ENCODE measurements at regions not wholly inside any gene's neighbourhood (a gene's known extent, or its start where the extent isn't known, plus 50 kb on each side); places are given as distances from the start of the nearest gene placed in this dataset.

- H3K9me3 ChIP-seq (ENCODE audit: control insufficient read depth in 2 of 3, insufficient read depth in 1 of 3, low read length in 3 of 3), result no peaks in the 10 kb centered on the region
- TF ChIP-seq, protein P1, sequence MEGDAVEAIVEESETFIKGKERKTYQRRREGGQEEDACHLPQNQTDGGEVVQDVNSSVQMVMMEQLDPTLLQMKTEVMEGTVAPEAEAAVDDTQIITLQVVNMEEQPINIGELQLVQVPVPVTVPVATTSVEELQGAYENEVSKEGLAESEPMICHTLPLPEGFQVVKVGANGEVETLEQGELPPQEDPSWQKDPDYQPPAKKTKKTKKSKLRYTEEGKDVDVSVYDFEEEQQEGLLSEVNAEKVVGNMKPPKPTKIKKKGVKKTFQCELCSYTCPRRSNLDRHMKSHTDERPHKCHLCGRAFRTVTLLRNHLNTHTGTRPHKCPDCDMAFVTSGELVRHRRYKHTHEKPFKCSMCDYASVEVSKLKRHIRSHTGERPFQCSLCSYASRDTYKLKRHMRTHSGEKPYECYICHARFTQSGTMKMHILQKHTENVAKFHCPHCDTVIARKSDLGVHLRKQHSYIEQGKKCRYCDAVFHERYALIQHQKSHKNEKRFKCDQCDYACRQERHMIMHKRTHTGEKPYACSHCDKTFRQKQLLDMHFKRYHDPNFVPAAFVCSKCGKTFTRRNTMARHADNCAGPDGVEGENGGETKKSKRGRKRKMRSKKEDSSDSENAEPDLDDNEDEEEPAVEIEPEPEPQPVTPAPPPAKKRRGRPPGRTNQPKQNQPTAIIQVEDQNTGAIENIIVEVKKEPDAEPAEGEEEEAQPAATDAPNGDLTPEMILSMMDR (IDR thresholded peaks at IDR 0.05; ENCODE audit: borderline replicate concordance, extremely low read depth, insufficient read depth), result no peak
- H3K4me1 ChIP-seq (ENCODE audit: control insufficient read depth in 2 of 3, insufficient read depth in 2 of 3, low read depth in 1 of 3, low read length in 3 of 3), result peaks cover 0 to 3% (median 0%) of the 10 kb centered on the region in 3 donors
- no peak overlapping the region for H3K9ac ChIP-seq (ENCODE audit: low read length in 3 of 3)
- intact Hi-C loops (cut with DNase I), result no loop called here
- FAIRE-seq (no peak), DNase-seq (no peak)
- no peaks in the 10 kb centered on the region for H3K27me3 ChIP-seq (ENCODE audit: control insufficient read depth, insufficient read depth, low read length)
- H3K36me3 ChIP-seq (ENCODE audit: control insufficient read depth in 2 of 3, insufficient read depth in 3 of 3, low read length in 3 of 3), result no peaks in the 10 kb centered on the region
- no peak overlapping the region for H3K4me3 ChIP-seq (ENCODE audit: low read length in 3 of 3)
- no peak overlapping the region for H3K27ac ChIP-seq (ENCODE audit: low read depth in 2 of 2, low read length in 2 of 2)
Measured at GRCh38 chr18:43879415-43879814, 602.1 kb upstream of the SYT4 start.

GRCh38 chr18:43882358-43883055 is 605.2 kb upstream of the SYT4 start:
- H3K9me3 ChIP-seq (ENCODE audit: control insufficient read depth in 2 of 3, insufficient read depth in 1 of 3, low read length in 3 of 3), result no peaks in the 10 kb centered on the region
- no peak overlapping the region for H3K27ac ChIP-seq (ENCODE audit: low read depth in 2 of 2, low read length in 2 of 2)
- intact Hi-C loops (cut with DNase I), result no loop called here
- TF ChIP-seq, protein P1 (IDR thresholded peaks at IDR 0.05; ENCODE audit: borderline replicate concordance, extremely low read depth, insufficient read depth), result no peak
- DNase-seq (no peak), FAIRE-seq (no peak)
- H3K4me1 ChIP-seq (ENCODE audit: control insufficient read depth in 2 of 3, insufficient read depth in 2 of 3, low read depth in 1 of 3, low read length in 3 of 3), result no peaks in the 10 kb centered on the region
- no peak overlapping the region for H3K9ac ChIP-seq (ENCODE audit: low read length in 3 of 3)
- no peaks in the 10 kb centered on the region for H3K36me3 ChIP-seq (ENCODE audit: control insufficient read depth in 2 of 3, insufficient read depth in 3 of 3, low read length in 3 of 3)
- no peaks in the 10 kb centered on the region for H3K27me3 ChIP-seq (ENCODE audit: control insufficient read depth, insufficient read depth, low read length)
- no peak overlapping the region for H3K4me3 ChIP-seq (ENCODE audit: low read length in 3 of 3)

DNA sequence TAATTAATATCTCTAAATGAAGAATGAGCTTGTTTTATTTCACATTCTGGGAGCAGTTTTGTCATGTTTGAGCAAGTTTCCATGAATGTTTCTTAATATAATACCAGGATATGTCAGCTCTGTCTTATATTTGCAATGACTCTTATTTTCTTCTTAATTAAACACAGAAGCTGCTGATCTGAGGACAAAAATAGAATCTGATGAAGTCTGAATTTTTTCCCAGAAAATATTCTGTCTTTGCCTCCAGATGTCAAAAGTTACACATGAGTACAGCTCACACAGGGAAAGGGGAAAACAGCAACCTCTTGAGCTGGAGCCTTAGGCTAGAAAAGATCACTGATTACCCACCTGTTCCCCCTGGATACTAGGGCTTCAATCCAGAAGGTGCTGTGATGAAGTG is 606.6 kb upstream of the SYT4 start:
- no peak for DNase-seq
- Histone ChIP-seq H3K4me3 (ENCODE audit: low read length in 3 of 3) (no peak overlapping the region), H3K27ac (ENCODE audit: low read depth in 2 of 2, low read length in 2 of 2) (no peak overlapping the region), H3K9ac (ENCODE audit: low read length in 3 of 3) (no peak overlapping the region), H3K9me3 (ENCODE audit: control insufficient read depth in 2 of 3, insufficient read depth in 1 of 3, low read length in 3 of 3) (no peaks in the 10 kb centered on the region), H3K36me3 (ENCODE audit: control insufficient read depth in 2 of 3, insufficient read depth in 3 of 3, low read length in 3 of 3) (no peaks in the 10 kb centered on the region), H3K27me3 (ENCODE audit: control insufficient read depth, insufficient read depth, low read length) (no peaks in the 10 kb centered on the region), H3K4me1 (ENCODE audit: control insufficient read depth in 2 of 3, insufficient read depth in 2 of 3, low read depth in 1 of 3, low read length in 3 of 3) (no peaks in the 10 kb centered on the region)
- FAIRE-seq, result no peak
- intact Hi-C loops (cut with DNase I), result no loop called here
- TF ChIP-seq, protein P1 (IDR thresholded peaks at IDR 0.05; ENCODE audit: borderline replicate concordance, extremely low read depth, insufficient read depth), result no peak

DNA sequence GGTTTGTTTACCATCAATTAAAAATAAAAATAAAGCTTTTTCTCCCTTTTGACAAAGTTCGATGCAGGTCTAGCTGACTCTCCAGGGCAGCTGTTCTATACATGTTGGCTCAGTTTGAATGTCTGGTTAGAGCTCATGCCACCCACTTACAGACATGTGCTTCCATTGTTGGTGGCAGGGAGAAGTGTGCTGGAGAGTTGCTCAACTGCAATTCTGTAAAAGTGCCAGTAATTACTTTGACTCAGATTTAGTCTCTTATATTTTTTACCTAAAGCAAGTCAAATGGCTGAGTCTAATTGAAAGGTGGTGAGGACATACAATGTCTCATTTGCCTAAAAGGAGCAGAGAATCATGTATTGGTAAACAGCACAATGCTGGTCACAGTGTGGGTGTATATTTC is 609.1 kb upstream of the SYT4 start:
- no peaks in the 10 kb centered on the region for H3K27me3 ChIP-seq (ENCODE audit: control insufficient read depth, insufficient read depth, low read length)
- no peaks in the 10 kb centered on the region for H3K36me3 ChIP-seq (ENCODE audit: control insufficient read depth in 2 of 3, insufficient read depth in 3 of 3, low read length in 3 of 3)
- no peaks in the 10 kb centered on the region for H3K9me3 ChIP-seq (ENCODE audit: control insufficient read depth in 2 of 3, insufficient read depth in 1 of 3, low read length in 3 of 3)
- TF ChIP-seq, protein P1 (IDR thresholded peaks at IDR 0.05; ENCODE audit: borderline replicate concordance, extremely low read depth, insufficient read depth), result no peak
- DNase-seq (no peak), FAIRE-seq (no peak)
- no peak overlapping the region for H3K4me3 ChIP-seq (ENCODE audit: low read length in 3 of 3)
- no peaks in the 10 kb centered on the region for H3K4me1 ChIP-seq (ENCODE audit: control insufficient read depth in 2 of 3, insufficient read depth in 2 of 3, low read depth in 1 of 3, low read length in 3 of 3)
- intact Hi-C loops (cut with DNase I), result no loop called here
- H3K27ac ChIP-seq (ENCODE audit: low read depth in 2 of 2, low read length in 2 of 2), result no peak overlapping the region
- no peak overlapping the region for H3K9ac ChIP-seq (ENCODE audit: low read length in 3 of 3)

Measured in kidney (tissue), 13 donors.